HG03039 (cell line): ENCODE measurements at regions not wholly inside any gene's neighbourhood (a gene's known extent, or its start where the extent isn't known, plus 50 kb on each side); places are given as distances from the start of the nearest gene placed in this dataset.
"Not testable (repeated sequence)": the region's sequence is repeated elsewhere in the genome, so short reads cannot be mapped to it uniquely, and the experiment has no call there.

Source experiments
- ATAC-seq: cut with Tn5 transposase; IDR thresholded peaks from one replicate; pipeline ENCODE4 v1.9.1; 2021; ENCODE audit warnings: mild to moderate bottlenecking, moderate library complexity; ENCODE audit not compliant: unreplicated experiment

DNA sequence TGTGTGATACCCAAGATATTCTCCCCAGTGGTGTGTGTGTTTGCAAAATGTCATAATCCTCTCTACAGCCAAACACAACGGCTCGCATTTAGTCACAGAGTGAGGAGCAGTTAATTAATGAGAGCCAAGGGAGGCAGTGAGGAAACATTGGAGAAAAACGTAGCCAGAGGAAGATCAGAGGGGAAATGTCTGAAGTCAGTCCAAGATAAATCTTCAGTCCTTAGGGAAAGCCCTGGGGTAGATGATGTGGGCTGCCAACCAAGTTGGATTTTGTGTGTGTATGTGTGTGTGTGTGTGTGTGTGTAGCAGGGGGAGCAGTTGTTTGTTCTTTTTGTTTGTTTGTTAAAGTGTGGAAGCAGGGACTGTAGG, 201.0 kb upstream of the PTBP2 start:
- ATAC-seq, result no peak

DNA sequence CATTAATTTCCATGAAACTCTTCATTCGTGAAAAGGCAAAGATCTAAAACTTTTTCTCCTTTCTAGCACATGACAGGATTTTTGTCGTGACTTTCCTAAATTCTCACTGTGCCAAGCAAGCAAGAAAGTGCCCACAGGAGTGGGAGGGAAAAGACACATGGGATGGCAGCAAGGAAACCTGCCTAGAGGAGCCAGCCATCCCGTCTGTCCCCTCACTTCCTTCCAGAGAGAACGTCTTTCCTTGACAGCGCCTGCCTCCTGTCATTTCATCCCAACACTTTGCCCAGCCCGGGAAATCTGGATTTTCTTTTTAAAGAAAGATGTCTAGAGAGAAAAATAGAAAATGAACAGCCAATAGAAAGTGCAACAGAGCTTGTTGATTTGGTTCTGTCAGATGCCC, 200.6 kb upstream of the PTBP2 start:
- ATAC-seq, result no peak

DNA sequence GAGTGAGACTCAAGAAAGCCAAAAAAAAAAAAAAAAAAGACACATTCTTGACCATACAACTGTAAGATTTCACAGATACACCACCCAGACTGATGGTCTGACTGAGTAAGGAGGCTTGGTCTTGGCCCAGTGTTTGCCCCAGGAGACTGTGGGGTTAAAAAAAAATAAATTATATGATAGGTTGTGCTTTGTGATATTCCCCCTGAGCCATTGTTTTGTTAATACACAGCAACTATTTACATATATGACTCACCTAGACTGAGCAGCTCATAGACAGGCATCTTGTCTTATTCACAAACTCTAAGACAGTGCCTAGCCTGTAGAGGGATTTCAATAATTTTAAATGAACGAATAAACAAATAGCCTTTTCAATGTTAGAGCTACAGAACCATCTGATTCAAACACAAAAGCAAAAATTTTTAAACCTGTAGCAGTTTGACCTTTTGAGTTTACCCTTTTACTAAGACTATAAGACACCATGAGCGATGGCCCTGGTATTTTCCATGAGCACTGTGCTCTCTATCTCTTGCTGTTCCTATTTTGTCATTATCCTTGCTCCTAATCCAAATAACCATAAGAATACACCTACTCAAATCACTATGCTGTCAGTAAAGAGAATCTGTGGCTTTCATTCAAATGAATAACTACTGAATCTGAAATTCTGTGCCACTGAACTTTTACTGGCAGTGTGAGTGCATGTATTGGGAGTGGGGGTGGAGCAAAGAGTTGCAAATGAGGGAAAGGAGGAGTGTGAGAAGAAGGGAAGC, 199.4 kb upstream of the PTBP2 start:
- ATAC-seq, result no peak

DNA sequence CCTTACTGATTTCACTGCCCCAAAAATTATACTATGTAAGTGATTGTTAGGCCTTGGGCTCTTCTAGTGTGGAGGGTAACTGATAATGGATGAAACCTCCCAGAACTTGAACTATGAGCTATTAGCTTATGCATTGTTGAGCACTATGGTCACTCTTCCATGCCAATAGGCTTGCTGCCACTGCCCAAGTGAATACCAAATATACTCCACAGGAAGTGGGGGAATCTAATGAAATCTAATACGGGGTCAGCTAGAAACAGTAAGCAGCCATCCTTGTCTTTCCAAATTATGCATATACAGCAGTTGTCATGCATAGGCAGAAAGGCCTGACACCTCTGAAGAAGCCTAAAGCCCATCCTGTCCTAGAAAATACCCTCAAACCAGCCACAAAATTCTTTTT, 198.7 kb upstream of the PTBP2 start:
- no peak for ATAC-seq

DNA sequence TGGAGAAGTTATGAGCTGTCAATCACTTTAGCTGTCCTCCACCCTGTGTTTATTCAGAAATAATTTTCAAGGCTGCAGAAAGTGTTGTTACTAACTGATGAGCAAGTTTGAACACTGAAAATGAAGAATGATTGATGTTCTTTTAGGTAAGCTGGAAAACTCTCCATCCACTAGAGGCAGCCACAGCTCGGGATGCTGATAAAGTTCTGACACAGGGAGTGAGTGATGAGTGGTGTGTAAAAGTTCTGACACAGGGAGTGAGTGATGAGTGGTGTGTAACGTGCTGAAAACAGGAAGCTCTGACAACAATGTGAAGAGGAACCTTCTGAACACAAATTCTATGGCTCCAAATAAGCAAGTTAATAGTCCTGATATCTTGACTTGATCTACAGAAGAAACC, 197.5 kb upstream of the PTBP2 start:
- no peak for ATAC-seq

DNA sequence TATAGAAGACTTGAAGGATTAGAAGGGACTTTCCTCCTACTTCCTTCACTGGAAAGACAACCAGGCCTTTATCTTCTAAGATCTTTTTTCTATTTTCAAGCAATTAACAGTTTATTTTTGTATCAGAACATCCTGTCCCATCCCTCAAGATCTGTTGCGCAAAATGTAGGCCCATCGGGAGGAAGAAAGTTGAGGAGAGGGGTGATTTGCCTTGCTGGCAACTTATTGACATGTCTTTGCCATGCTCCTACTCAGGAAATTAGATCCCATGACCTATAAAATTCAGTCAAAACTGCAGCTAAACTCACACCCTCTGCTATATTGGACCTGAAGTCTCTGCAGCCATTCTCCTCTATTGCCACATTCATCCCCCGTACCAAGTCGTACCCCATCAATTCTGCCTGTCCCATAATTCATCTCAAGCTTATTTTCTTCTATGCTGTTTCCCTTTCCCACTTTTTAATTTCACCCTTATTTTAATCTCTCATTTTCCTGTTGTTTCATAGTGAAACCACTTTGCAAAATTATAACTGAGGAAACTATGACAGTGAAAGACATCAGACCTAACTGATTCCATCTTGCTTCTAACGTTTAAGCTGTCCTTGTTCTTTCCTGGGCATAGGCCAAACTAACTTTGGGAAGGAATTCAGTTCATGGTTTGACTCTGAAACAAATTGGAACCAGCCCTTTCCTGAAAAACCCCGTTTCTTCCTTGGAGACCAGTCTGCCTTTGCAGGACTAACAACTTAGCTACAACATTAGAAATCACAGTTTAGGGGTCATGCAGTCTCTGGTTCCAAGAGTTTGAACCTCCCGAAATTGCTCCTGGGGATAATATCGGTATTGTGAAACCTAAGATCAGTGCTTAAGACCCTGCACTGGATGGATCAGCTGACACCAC, 195.7 kb upstream of the PTBP2 start:
- no peak for ATAC-seq

DNA sequence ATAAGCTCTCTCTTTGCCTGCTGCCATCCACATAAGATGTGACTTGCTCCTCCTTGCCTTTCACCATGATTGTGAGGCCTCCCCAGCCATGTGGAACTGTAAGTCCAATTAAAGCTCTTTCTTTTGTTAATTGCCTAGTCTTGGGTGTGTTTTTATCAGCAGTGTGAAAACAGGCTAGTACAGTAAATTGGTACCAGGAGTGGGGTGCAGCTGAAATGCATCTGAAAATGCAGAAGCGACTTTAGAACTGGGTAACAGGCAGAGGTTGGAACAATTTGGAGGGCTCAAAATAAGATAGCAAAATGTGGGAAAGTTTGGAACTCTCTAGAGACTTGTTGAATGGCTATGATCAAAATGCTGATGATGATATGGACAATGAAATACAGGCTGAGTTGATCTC, 192.9 kb upstream of the PTBP2 start:
- ATAC-seq, result not testable (repeated sequence)

DNA sequence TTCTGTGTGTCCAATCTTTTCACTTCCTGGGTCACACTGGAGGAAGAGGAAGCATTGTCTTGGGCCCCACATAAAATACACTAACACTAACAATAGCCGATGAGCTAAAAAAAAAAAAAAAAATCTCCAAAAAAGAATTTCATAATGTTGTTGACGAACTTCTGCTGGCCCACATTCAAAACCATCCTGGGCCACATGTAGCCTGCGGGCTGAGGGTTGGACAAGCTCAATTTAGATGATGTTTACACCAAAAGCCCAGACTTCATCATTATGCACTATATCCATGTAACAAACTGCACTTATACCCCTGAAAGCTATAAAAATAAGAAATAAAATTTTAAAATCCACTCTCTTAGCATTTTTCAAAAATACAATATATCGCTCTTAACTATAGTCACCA, 187.8 kb upstream of the PTBP2 start:
- no peak for ATAC-seq

DNA sequence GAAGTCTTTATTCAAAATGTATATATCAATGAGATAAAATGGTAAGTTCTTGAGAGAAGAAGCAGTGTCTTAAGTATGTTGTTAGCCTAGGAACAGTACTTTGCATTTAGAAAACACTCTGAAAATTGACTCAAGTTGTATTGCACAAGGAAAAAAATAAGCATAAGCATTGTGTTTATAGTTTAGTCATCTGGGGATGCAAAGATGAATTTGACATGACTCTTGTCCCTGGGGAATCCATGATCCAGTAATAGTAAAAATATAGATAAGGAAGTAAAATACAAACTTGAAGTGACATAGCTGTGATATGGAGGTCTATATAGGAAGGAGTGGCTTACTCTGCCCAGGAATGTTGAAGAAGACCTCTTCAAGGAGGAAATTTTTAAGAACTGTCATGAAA, 185.0 kb upstream of the PTBP2 start:
- ATAC-seq, result no peak

DNA sequence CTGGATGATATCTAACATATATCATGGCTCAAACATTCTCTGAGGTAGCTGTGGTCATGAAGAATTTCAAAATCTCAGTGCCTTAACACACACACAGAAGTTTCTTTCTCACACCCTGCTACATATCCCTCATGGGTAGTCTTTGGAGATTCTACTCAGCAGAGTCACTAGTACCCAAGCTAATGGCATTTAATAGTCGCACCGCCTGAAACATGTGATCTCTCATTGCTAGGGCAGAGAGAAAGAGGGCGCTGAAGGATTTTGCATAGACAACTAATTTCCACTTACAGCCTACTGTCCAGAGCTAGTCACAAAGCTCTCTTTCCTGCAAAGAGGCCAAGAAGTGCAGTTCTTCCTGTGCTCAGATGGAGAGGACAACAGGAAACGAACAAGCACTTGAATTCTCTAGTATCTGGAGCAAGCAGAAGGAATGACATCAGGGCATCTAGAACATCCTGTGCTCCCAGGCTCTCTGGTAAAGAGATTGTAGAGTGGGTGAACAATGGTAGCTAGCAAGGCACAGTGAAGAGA, 183.4 kb upstream of the PTBP2 start:
- ATAC-seq, result no peak

DNA sequence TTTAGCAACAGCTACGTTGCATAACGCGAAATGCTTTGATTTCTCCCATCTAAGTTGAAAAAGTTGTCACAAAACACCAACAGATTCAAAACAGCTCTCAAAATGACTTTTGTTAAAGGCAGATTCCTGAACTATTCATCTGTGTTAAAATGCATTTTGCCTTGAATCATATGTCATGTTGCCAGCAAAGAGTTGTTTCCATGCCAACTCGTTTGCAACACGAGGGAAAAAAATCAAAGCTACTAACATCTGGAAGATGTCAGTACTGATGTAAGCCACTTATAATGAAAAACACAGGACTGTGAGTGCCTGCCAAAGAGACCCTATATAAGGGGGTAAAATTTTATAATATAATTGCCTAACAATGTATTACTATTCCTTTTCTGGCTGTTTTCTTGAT, 182.7 kb upstream of the PTBP2 start:
- no peak for ATAC-seq

DNA sequence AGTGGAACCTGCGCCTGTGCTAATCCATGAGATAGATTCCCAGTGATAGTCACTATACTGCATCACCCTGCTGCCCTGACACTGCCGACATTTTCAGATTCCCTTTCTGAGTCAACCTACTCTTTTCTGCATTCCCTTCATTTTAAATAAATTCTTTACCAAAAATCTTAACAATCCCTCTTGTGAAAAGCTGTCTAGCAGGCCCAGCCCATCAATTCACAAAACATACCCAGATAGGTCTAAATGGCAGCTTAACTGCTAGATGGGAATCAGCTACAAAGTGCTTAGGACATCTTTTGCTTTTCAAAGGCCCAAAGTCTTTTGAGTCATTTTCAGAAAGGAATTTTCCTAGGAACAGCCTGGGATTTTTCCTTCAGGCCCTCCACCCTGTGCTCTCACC, 180.1 kb upstream of the PTBP2 start:
- ATAC-seq, result no peak

DNA sequence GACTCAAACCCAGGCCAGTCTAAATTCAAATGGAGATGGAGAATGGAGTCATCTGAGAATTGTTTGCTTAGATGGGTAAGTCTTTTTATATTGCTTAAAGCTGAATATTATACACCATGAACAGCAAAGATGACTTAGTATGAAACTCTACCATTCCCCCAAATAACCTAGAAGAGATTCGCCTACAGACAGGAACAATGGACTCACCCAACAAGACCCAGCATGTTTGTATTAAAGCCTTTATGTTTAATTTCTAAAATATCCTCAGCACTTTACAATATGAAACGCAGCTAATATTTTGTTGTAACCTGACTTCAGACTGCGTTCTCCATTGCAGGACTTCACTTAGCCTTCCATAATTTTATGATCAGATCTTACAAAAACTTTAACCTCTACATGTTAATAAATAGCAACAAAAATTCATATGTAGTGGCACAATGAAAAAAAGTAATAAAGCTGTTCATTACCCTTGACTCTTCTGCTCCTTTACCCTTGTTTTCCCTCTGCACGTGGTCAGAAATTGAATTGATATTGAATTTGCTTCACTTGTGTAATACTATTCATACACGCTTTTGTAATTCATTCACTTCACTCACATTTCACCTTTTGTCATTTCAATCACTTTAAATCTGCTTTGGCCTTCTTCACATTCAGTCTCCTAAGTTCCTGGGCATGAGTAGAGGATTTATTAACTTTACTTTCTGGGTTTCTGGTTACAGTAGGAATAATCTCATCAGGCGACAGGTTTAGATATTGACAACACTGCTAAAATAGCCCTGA, 177.3 kb upstream of the PTBP2 start:
- ATAC-seq, result no peak

DNA sequence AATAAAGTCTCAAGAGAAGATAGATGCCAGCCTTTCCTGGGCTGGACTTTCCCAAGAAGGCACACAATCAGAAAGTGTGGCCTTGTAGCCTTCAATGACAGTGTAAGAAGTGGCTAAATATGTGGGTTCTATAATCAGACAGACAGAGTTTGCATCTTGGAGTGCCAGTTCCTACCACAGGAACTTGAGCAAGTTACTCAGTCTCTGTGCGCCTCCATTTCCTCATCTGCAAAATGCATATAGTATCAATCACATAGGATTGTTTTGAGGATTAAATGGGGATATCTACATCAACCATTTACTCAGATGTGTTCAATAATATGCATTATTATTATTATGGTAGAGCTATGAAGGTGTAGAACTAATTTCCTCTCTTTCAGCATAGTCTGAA, 176.8 kb upstream of the PTBP2 start:
- ATAC-seq, result no peak

DNA sequence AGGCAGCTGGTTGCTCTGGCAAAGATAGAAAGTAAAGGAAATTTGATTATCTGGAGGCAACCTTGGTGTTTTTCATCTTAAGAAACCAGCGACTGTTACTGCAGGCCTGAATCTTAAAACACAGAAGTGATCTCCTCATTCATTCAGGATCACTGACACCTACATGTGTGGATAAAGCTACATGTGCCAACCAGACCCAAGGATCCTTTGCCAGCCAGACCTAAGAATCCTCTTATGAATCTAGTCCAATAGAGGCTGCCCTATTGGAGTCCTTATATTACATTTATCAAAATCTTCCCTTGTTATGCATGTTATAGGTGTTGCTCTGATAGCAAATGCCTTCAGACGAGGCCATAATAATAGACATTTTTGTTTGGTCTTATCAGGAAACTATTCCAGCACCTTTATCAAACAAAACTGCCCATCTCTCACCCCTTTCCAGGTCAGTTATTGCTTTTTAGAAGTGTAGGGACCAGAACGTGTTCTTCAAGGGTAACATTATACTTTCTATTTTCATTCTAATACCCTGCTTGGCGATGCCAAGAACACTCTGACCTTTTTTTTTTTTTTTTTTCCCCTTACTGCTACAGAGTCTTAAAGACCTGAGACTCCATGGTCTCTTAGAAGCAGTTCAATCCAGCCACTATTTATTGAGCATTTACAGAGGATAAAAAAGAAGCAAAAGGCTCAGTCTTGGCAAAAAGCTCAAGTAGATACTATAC, 175.5 kb upstream of the PTBP2 start:
- no peak for ATAC-seq

DNA sequence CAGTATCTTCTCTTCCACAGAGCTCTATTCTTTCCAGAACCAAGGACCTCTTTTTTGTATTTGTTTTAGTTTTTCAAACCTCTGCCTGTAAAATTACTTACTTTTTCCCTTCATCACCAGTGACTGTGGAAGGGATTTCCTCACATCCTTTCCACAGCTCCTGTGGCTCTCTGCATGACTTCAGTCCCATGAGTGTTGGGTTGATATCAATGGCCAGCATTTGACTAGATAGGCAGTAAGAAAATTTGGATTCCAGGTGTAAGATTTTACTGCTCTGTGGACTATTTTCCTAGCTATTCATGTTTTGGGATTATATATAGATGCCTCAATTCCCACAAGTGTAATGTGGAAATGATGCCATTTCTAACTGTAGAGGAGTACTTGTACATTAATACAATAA, 171.5 kb upstream of the PTBP2 start:
- no peak for ATAC-seq

DNA sequence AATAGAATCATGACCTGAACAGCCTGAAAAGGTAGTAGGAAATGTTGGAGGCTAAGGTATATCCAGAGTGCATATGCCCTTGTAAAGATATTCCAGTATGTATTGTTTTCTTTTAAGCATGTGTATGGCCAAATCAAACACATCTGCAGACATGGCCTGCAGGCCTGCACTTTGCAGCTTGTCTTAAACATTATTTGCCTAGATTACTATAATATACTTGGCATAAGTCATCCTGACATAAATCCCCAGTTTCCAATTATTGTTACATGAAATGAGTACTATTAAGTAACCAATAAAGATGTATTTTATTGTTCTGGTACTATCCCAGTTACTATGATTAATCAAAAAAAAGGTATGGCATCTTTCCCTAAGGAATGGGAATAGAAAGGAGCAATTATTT, 169.1 kb upstream of the PTBP2 start:
- no peak for ATAC-seq

DNA sequence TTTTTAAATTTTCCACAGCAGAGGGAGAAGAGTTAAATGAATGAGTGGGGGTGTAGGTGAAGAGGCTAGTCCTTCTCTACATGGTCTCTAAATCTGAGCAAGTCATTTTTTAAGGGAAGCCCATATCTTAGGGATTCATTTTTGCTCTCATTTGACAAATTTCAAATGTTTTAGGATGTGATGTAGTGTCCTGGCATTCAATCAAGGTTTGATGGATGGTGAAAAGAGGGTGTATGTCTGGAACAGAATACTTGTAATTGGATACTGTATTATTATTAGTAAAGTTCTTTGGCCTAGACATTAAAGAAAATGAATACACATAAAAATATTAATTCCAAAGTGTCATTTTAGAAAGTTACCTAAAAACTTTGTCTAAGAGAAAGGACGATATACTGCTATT, 167.8 kb upstream of the PTBP2 start:
- no peak for ATAC-seq

DNA sequence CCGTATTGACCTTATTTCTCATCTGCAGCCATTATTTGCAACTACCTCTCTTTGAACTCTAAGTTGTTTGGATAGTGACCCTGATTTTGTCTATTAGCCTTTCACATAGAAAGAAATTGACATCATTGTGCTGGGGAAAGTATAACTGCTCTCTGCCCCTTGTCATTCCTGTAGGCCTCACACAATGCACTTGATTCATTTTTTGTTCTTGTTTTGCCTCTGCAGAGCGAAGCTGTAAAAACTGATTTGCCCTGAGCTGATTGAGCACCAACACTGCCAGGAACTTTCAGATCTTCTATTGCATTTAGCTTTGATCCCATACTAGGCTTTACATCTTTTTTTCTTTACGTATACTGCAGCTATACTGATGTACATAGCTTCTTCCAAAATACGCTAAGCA, 167.2 kb upstream of the PTBP2 start:
- no peak for ATAC-seq

DNA sequence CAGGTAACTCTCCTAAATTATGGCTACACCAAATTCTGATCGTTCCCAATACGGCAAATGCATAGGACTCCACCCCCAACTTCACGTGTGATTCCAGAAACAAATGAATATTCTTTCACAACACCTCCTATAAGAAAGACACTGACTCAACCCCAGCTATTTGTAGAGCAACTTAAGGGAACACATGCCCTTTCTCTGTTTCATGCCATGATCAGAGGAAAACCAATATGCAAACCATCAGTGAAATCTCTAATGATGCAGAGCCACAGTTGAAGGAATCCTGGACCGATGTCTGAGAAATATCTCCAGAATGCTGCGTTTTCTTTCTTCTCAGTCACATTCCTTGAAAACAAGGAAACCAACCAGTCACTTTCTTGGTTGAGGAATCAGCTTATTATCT, 164.2 kb upstream of the PTBP2 start:
- ATAC-seq, result no peak

DNA sequence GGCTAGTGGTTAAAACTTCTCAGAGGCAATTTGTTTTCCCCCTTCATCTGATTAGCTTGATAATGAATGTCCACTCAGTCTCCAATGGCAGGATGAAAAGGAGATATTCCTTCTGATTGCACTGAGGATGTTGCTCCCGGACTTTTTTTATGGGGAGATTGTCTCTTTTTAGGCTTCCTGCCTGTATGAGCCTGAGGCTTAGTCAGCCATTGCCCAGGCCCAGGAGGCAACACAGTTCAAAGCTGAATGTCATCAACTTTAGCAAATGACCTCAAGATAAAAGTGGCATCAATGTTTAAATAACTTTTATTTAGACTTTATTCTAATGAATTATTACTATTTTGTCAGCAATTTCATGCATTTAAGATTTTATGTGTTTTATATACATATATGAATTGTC, 162.9 kb upstream of the PTBP2 start:
- ATAC-seq, result no peak
